ENCODE measurements at regions not wholly inside any gene's neighbourhood (a gene's known extent, or its start where the extent isn't known, plus 50 kb on each side); places are given as distances from the start of the nearest gene placed in this dataset.

GRCh38 chr17:31753011-31753410 lies 106.0 kb downstream of the COPRS start:
- H3K9me3 ChIP-seq (ENCODE audit: low read depth): no peaks in the 10 kb centered on the region
- H3K36me3 ChIP-seq: no peaks in the 10 kb centered on the region
- TF ChIP-seq CTCF (IDR thresholded peaks at IDR 0.05; ENCODE audit: low read depth, low read length): no peak
- no peak for DNase-seq (ENCODE audit: low read depth in 1 of 2, low spot score in 1 of 2)
- H3K4me1 ChIP-seq (ENCODE audit: low read depth): no peaks in the 10 kb centered on the region
- H3K27me3 ChIP-seq: no peaks in the 10 kb centered on the region
- no peak overlapping the region for H3K27ac ChIP-seq
- no peak overlapping the region for H3K4me3 ChIP-seq

- Histone ChIP-seq H3K27me3 (no peaks in the 10 kb centered on the region), H3K4me1 (ENCODE audit: low read depth) (no peaks in the 10 kb centered on the region), H3K36me3 (no peaks in the 10 kb centered on the region), H3K27ac (no peak overlapping the region), H3K4me3 (no peak overlapping the region), H3K9me3 (ENCODE audit: low read depth) (no peaks in the 10 kb centered on the region)
- DNase-seq (ENCODE audit: low read depth in 1 of 2, low spot score in 1 of 2): no peak
- TF ChIP-seq CTCF (IDR thresholded peaks at IDR 0.05; ENCODE audit: low read depth, low read length): no peak
These were observed 106.5 kb downstream of the COPRS start for GRCh38 chr17:31752584-31752983.

GRCh38 chr17:31750578-31750977 lies 108.5 kb downstream of the COPRS start:
- DNase-seq (ENCODE audit: low read depth in 1 of 2, low spot score in 1 of 2): no peak
- no peaks in the 10 kb centered on the region for H3K4me1 ChIP-seq (ENCODE audit: low read depth)
- no peaks in the 10 kb centered on the region for H3K36me3 ChIP-seq
- TF ChIP-seq CTCF (IDR thresholded peaks at IDR 0.05; ENCODE audit: low read depth, low read length): no peak
- H3K4me3 ChIP-seq: no peak overlapping the region
- H3K27me3 ChIP-seq: no peaks in the 10 kb centered on the region
- H3K27ac ChIP-seq: no peak overlapping the region
- no peaks in the 10 kb centered on the region for H3K9me3 ChIP-seq (ENCODE audit: low read depth)

DNA sequence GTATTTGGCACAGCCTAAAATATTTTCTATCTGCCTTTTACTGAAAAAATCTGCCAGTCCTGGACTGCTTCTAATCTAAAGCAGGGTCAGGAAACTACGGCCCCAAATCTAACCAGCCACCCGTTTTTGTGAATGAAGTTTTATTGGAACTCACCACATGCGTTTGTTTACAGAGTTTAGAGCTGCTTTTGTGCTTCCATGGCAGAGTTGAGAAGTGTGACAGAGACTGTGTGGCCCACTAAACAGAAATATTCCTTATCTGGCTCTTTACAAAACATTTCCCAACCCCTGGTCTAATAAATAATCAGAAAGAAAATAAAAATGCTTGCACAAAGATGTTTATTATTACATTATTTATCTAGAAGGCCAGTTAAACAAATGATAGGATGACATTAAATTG lies 110.2 kb downstream of the COPRS start:
- no peak overlapping the region for H3K4me3 ChIP-seq
- DNase-seq (ENCODE audit: low read depth in 1 of 2, low spot score in 1 of 2): no peak
- H3K36me3 ChIP-seq: no peaks in the 10 kb centered on the region
- no peak for TF ChIP-seq CTCF (IDR thresholded peaks at IDR 0.05; ENCODE audit: low read depth, low read length)
- H3K9me3 ChIP-seq (ENCODE audit: low read depth): no peaks in the 10 kb centered on the region
- no peak overlapping the region for H3K27ac ChIP-seq
- peaks cover 8% of the 10 kb centered on the region for H3K4me1 ChIP-seq (ENCODE audit: low read depth)
- no peaks in the 10 kb centered on the region for H3K27me3 ChIP-seq

DNA sequence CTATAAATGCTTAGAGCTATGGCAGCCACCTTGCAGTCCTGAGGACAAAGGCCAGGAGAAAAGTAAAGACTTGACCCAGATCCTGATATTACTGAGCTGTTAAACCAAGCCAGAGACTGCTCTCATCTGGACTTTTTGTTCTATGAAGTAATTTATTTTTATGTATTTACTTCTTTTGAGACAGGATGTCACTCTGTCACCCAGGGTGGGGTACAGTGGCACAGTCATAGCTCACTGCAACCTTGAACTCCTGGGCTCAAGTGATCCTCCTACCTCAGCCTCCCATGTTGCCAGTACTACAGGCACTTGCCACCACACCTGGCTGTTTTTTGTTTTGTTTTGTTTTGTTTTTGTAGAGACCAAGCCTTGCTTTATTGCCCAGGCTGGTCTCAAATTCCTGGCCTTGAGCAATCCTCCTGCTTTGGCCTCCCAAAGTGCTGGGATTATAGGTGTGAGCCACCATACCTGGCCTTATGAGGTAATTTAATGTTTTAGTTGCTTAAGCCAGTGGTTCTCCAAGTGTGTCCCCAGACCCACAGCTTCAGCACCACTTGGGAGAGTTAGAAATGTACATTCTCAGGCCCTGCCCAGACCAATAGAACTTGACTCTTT lies 112.1 kb downstream of the COPRS start:
- no peak for DNase-seq (ENCODE audit: low read depth in 1 of 2, low spot score in 1 of 2)
- Histone ChIP-seq H3K27ac (no peak overlapping the region), H3K9me3 (ENCODE audit: low read depth) (no peaks in the 10 kb centered on the region), H3K27me3 (no peaks in the 10 kb centered on the region), H3K4me1 (ENCODE audit: low read depth) (peaks cover 8% of the 10 kb centered on the region), H3K4me3 (no peak overlapping the region), H3K36me3 (no peaks in the 10 kb centered on the region)
- no peak for TF ChIP-seq CTCF (IDR thresholded peaks at IDR 0.05; ENCODE audit: low read depth, low read length)

All from cardiac muscle cell (in vitro differentiated cells and primary cell).